Peyer's patch (tissue), 4 donors: ENCODE measurements at regions not wholly inside any gene's neighbourhood (a gene's known extent, or its start where the extent isn't known, plus 50 kb on each side); places are given as distances from the start of the nearest gene placed in this dataset.

Experiments used
- DNase-seq, 3 donors: peaks; one replicate each; pipeline ENCODE4 v3.0.0-alpha.2; 2017 to 2019
- H3K27ac ChIP-seq, 4 donors: fragments of 200-600 bp; sonication (generic); one replicate each; pipeline ENCODE4 v1.5.1; 2016 to 2019
- H3K27me3 ChIP-seq, 2 donors: fragments of 200-600 bp; sonication (generic); one replicate each; pipeline ENCODE4 v1.5.1; 2019
- H3K36me3 ChIP-seq, 3 donors: fragments of 200-600 bp; sonication (generic); one replicate each; pipeline ENCODE4 v1.5.1; 2016 to 2019
- H3K4me1 ChIP-seq, 4 donors: fragments of 200-600 bp; sonication (generic); one replicate each; pipeline ENCODE4 v1.5.1; 2016 to 2019
- H3K4me3 ChIP-seq, 4 donors: fragments of 200-600 bp; sonication (generic); 1 replicate in 3 of 4; 2 replicates in 1 of 4; pipeline ENCODE4 v1.5.1; 2016 to 2019; ENCODE audit warnings: mild to moderate bottlenecking in 1 of 4
- H3K9me3 ChIP-seq, 4 donors: fragments of 200-600 bp; sonication (generic); one replicate each; pipeline ENCODE4 v1.5.1; 2016 to 2019; ENCODE audit warnings: mild to moderate bottlenecking in 1 of 4
- POLR2A ChIP-seq, 2 donors: fragments of 450-650 bp; IDR thresholded peaks; one replicate each; pipeline ENCODE4 v1.5.1; 2017; ENCODE audit warnings: antibody characterized with exemption in 2 of 2, mild to moderate bottlenecking in 2 of 2, moderate library complexity in 2 of 2
- TF ChIP-seq, protein P1 (sequence below), 6 experiments: fragments of 450-650 bp in 4 of 6; fragments of 200-600 bp in 2 of 6; sonication (generic) in 1 of 6; IDR thresholded peaks; one replicate each; pipeline ENCODE4 v1.5.1; 2017 to 2019; ENCODE audit warnings: antibody characterized with exemption in 6 of 6, mild to moderate bottlenecking in 3 of 6, moderate library complexity in 1 of 6

DNA sequence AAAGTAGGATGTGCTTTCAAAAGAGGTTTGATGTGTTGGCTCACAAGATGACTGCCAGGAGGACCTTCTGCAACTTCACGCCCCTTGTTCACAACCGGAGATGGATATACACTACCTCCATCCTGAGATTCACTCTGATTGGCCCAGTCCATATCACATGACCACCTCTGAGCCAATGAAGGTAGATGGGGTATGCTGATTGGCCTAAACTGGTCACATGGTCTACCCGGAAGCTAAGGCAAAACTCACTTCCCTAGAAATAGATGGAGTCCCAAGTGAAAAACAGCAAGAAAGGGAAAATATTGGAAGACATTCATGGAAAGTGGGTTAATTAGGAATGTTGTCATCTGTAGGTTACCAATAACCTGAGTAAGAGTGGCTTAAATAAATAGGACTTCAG lies 119.7 kb upstream of the MRI1 start:
- Histone ChIP-seq H3K36me3 (no peaks in the 10 kb centered on the region), H3K27ac (no peak overlapping the region), H3K4me3 (no peak overlapping the region), H3K9me3 (no peaks in the 10 kb centered on the region), H3K27me3 (no peaks in the 10 kb centered on the region), H3K4me1 (no peaks in the 10 kb centered on the region)
- TF ChIP-seq POLR2A (IDR thresholded peaks at IDR 0.05): no peak
- TF ChIP-seq, protein P1, sequence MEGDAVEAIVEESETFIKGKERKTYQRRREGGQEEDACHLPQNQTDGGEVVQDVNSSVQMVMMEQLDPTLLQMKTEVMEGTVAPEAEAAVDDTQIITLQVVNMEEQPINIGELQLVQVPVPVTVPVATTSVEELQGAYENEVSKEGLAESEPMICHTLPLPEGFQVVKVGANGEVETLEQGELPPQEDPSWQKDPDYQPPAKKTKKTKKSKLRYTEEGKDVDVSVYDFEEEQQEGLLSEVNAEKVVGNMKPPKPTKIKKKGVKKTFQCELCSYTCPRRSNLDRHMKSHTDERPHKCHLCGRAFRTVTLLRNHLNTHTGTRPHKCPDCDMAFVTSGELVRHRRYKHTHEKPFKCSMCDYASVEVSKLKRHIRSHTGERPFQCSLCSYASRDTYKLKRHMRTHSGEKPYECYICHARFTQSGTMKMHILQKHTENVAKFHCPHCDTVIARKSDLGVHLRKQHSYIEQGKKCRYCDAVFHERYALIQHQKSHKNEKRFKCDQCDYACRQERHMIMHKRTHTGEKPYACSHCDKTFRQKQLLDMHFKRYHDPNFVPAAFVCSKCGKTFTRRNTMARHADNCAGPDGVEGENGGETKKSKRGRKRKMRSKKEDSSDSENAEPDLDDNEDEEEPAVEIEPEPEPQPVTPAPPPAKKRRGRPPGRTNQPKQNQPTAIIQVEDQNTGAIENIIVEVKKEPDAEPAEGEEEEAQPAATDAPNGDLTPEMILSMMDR (IDR thresholded peaks at IDR 0.05): no peak
- DNase-seq: no peak

DNA sequence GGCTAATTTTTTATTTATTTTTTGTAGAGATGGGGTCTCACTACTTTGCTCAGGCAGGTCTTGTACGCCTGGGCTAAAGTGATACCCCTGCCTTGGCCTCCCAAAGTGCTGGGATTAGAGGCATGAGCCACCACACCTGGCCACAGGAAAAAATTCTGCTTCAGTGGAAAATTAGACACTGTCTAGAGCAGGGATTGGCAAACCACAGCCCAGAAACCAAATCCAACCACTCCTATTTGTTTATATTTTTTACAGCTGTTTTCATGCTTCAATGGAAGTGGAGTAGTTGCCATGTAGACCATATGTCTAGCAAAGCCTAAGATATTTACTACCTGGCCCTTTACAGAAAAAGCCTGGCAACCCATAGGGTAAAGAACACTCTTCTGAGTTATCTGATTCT lies 123.7 kb upstream of the MRI1 start:
- Histone ChIP-seq H3K36me3 (no peaks in the 10 kb centered on the region), H3K4me1 (no peaks in the 10 kb centered on the region), H3K27ac (no peak overlapping the region), H3K4me3 (no peak overlapping the region), H3K9me3 (no peaks in the 10 kb centered on the region), H3K27me3 (no peaks in the 10 kb centered on the region)
- no peak for DNase-seq
- TF ChIP-seq, protein P1 (IDR thresholded peaks at IDR 0.05): no peak
- TF ChIP-seq POLR2A (IDR thresholded peaks at IDR 0.05): no peak

DNA sequence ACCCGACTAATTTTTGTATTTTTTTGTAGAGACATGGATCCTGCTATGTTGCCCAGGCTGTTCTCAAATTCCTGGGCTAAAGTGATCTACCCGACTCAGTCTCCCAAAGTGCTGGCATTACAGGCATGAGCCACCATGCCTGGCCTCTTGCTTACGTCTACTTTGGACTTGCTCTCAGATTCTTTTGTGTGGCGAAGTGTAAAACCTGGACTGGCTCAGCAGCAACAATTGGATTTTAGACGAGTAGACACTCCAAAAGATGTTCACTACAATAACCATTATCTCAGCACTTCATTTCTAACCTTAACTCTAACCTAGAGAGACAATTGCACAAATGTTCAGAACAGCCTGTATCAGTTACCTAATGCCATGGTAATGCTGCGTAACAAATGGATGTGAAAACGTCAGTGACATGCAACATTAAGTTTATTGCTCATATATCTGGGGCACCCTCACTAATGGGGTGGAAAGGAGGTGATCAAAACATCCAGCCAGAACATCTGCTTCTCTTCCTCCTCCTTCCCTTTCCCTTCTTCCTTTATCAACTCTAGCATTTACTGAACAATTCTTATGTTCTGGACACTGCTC lies 124.9 kb upstream of the MRI1 start:
- no peak overlapping the region for H3K4me3 ChIP-seq
- no peak overlapping the region for H3K27ac ChIP-seq
- no peaks in the 10 kb centered on the region for H3K9me3 ChIP-seq
- no peak for TF ChIP-seq POLR2A (IDR thresholded peaks at IDR 0.05)
- TF ChIP-seq, protein P1 (IDR thresholded peaks at IDR 0.05): no peak
- no peaks in the 10 kb centered on the region for H3K36me3 ChIP-seq
- no peaks in the 10 kb centered on the region for H3K4me1 ChIP-seq
- no peak for DNase-seq
- no peaks in the 10 kb centered on the region for H3K27me3 ChIP-seq

DNA sequence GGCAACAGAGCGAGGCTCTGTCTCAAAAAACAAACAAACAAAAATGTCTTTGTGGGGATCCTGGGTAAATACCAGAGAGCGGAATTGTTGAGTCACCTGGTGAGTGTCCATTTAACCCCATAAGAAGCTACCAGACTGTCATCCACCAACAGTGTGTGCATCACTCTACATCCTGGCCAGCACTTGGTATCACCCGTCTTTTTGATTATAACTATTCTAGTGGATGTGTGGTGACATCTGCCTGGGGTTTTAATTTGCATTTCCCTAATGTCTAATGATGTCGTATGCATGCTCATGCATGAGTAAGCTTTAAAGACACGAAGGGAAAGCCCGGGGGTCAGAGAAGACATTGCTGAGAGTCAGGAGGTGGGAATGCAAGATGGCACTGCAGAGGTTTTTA lies 126.7 kb upstream of the MRI1 start:
- no peak for DNase-seq
- Histone ChIP-seq H3K27ac (no peak overlapping the region), H3K4me1 (no peaks in the 10 kb centered on the region), H3K9me3 (no peaks in the 10 kb centered on the region), H3K36me3 (no peaks in the 10 kb centered on the region), H3K27me3 (no peaks in the 10 kb centered on the region), H3K4me3 (no peak overlapping the region)
- TF ChIP-seq, protein P1 (IDR thresholded peaks at IDR 0.05): no peak
- no peak for TF ChIP-seq POLR2A (IDR thresholded peaks at IDR 0.05)

DNA sequence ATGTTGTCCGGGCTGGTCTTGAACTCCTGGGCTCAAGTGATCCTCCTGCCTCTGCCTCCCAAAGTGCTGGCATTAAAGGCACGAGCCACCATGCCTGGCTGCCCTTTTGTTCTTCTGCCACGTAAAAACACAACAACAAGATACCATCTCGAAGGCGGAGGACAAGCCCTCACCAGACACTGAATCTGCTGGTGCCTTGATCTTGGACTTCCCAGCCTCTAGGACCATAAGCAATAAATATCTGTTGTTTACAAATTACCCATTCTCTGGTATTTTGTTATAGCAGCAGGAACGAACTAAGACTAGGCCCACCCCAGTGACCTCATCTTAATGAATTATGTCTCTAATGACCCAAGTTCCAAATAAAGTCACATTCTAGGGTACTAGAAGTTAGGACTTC lies 128.4 kb upstream of the CACNA1A start:
- H3K4me1 ChIP-seq: no peaks in the 10 kb centered on the region
- TF ChIP-seq, protein P1 (IDR thresholded peaks at IDR 0.05): no peak
- TF ChIP-seq POLR2A (IDR thresholded peaks at IDR 0.05): no peak
- H3K27ac ChIP-seq: no peak overlapping the region
- H3K9me3 ChIP-seq: no peaks in the 10 kb centered on the region
- H3K4me3 ChIP-seq: no peak overlapping the region
- H3K36me3 ChIP-seq: no peaks in the 10 kb centered on the region
- no peak for DNase-seq
- no peaks in the 10 kb centered on the region for H3K27me3 ChIP-seq

DNA sequence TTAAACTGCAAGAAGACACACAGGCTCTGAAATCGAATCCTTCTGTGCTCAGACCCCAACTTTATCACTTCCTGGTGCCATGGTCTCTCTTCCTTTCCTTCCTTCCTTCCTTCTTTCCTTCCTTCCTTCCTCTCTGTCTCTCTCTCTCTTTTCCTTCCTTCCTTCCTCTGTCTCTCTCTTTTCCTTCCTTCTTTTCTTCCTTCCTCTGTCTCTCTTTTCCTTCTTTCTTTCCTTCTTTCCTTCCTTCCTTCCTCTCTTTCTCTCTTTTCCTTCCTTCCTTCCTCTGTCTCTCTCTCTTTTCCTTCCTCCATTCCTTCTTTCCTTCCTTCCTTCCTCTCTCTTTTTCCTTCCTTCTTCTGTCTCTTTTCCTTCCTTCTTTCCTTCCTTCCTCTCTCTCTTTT lies 127.2 kb upstream of the CACNA1A start:
- no peak for TF ChIP-seq POLR2A (IDR thresholded peaks at IDR 0.05)
- TF ChIP-seq, protein P1 (IDR thresholded peaks at IDR 0.05): no peak
- peak overlapping the region in 2 of 4 donors; percentile 63 to 76 for H3K27ac ChIP-seq

More for the DNA sequence above, 127.2 kb upstream of the CACNA1A start:
- Histone ChIP-seq H3K4me3 (no peak overlapping the region), H3K27me3 (no peaks in the 10 kb centered on the region), H3K36me3 (no peaks in the 10 kb centered on the region), H3K9me3 (no peaks in the 10 kb centered on the region), H3K4me1 (no peaks in the 10 kb centered on the region)
- no peak for DNase-seq
